ENCODE measurements at regions not wholly inside any gene's neighbourhood (a gene's known extent, or its start where the extent isn't known, plus 50 kb on each side); places are given as distances from the start of the nearest gene placed in this dataset.

GRCh38 chr14:63781686-63782085 is 53.8 kb upstream of the SGPP1 start:
- no peak for DNase-seq

- DNase-seq = peak; percentile 77 to 88
Observed at GRCh38 chr14:63782683-63783389, 55.0 kb upstream of the SGPP1 start.

- DNase-seq = no peak
Observed at GRCh38 chr14:63788011-63788933, 60.4 kb upstream of the SGPP1 start.

- no peak for DNase-seq
Observed at GRCh38 chr14:63793376-63793775, 59.4 kb upstream of the SYNE2 start.

- DNase-seq = no peak
Observed at GRCh38 chr14:63795532-63795931, 57.3 kb upstream of the SYNE2 start.

- peak; percentile 29 to 34 for DNase-seq
Observed at GRCh38 chr14:63800083-63800482, 52.7 kb upstream of the SYNE2 start.

- peak in 1 of 2 experiments; percentile 59 for DNase-seq
Observed at GRCh38 chr14:63800651-63801375, 52.0 kb upstream of the SYNE2 start.

Measured in NCI-H524 (cell line).